Left hindlimb (tissue), 1 donor: ENCODE measurements at regions not wholly inside any gene's neighbourhood (a gene's known extent, or its start where the extent isn't known, plus 50 kb on each side); places are given as distances from the start of the nearest gene placed in this dataset.
A peak's percentile ranks its signal among the peaks of the same experiment; 100 is the strongest.

Source experiments
- DNase-seq: peaks from one replicate; pipeline ENCODE4 v3.0.0-alpha.2; 2018

DNA sequence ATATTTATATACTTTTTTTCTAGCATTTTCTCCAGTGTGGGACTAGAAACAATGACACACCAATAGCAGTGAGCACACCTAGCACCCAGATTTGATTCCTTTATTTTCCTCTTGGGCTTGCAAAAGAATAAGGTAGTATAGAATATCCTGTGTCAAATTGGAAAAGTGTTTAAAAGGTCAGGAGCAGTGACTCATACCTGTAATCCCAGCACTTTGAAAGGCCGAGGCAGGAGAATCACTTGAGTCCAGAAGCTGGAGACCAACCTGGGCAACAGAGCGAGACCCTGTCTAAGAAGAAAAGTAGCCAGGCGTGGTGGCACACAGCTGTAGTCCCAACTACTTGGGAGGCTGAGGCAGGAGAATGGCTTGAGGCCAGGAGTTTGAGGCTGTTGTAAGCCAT, 53.8 kb upstream of the SGPP1 start:
- DNase-seq, result no peak

DNA sequence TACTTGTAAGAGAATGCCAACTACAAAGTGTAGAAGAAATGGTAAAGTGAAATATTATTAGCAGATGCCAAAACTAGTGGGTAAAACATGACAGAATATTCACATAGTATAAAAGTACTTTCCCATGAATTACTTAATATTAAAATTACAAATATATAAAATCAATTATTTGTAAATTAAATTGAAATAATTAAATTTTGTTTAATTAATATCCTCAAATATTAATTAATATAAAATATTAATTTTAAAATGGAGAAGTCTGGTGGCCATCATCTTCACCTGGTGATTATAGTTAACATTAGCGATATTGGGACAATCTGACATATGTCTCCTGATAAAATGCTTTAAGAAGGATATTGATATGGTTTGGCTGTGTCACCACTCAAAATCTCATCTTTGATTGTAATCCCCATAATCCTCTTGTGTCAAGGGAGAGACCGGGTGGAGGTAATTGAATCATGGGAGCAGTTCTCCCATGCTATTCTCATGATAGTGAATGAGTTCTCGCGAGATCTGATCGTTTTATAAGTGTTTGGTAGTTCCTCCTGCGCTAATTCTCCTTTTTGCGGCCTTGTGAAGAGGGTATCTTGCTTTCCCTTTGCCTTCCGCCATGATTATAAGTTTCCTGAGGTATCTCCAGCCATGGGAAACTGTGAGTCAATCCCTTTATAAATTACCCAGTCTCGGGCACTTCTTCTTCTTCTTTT, 55.0 kb upstream of the SGPP1 start:
- DNase-seq, result no peak

DNA sequence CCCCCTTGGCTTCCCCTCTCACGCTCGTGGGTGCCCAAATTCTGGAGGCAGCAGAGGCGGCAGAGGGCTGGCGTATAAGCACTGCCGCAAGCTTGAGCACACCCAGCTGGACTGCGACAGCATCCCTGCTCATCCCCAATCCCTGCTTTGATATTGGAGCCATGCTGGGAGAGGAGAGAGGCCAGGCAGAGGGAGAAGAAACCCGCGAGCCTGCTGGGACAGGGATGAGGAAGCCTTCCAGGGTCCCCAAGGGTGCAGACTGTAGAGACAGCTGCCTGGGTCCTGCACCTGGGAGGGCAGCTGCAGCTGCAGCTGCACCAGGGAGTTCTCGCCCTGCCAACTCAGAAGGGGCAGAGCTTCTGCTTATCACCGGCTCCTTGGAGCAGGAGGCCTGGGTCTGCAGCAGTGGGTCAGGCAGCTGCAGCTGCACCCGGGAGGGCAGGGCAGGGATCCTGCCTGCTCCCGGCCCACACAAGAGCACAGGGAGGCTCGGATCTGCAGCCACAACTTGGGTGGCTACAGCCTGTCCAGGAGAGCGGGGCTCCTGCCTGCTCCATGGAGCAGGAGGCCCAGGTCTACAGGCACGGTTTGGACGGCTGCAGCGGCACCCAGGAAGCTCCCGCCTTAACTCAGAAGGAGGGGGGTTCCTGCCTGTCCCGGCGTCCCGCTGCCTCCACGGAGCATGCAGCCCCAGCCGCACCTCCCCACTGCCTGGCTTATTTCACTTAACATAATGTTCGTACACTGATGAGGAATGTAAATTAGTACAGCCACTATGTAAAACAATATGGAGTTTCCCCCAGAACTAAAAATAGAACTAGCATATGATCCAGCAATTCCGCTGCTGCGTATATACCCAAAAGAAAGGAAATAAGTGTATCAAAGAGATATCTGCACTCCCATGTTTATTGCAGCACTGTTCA, 60.4 kb upstream of the SGPP1 start:
- peak; percentile 35 for DNase-seq

DNA sequence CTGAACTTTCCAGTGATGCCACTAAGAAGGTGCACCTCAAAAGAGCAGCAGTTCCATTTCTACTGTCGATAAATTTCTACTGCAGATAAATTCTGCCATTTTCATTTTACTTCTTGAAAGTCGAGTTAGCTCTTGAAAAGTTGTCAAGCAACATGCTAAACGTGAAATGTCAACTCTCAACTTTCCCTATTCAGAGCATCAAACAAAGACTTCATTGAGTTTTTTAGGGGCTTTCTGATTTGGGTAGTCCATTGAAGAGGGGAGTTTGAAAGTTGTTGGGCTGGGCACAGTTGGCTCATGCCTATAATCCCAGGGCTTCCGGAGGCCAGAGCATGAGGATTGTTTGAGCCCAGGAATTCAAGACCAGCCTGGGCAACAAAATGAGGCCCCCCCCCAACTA, 59.4 kb upstream of the SYNE2 start:
- no peak for DNase-seq

DNA sequence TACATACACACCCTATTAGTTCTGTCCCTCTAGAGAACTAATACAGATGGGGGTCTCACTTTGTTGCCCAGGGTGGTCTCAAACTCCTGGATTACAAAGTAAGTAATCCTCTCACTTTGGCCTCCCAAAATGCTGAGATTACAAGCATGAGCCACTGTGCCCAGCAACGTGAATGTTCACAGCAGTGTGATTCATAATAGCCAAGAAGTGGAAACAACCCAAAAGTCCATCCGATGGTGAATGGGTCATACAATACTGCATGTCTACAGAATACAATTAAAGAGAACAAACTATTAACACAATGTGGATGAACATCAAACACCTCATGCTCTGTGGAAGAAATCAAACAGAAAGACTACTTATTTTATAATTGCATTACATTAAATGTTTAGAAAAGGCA, 57.3 kb upstream of the SYNE2 start:
- no peak for DNase-seq

DNA sequence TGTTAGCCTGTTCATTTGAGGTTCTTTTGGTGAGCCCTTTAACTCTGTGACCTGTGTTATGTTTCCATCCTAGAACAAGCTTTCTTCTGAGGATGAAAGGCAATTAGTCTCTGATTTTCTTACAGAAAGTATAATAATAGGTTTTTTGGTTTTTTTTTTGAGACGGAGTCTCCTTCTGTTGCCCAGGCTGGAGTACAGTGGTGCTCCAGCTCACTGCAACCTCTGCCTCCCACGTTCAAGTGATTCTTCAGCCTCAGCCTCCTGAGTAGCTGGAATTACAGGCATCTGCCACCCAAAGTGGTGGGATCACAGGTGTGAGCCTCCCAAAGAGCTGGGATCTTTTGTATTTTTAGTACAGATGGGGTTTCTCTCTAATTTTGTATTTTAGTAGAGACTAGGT, 52.7 kb upstream of the SYNE2 start:
- DNase-seq, result no peak

DNA sequence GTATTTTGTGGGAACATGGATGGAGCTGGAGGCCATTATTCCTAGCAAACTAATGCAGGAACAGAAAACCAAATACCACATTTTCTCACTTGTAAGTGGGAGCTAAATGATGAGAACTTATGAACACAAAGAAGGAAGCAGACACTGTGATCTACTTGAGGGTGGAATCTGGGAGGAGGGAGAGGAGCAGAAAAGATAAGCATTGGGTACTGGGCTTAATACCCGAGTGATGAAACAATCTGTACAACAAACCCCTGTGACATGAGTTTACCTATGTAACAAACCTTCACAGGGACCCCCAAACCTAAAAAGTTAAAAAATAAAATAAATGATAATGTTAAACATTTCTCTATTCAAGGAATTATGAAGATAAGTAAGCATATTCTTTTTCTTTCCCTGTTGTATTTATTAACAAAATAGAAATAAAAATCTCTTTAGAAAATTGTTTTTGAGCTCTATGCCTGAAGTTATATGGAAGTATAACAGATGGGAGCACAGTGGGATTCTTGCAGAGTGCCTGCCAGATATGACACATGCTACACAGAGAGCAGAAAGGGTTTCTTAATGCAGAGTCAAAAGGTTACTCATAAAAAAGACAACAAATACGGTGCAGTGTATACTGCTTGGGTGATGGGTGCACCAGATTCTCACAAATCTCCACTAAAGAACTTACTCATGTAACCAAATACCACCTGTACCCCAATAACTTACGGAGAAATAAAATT, 52.0 kb upstream of the SYNE2 start:
- no peak for DNase-seq
